ENCODE measurements at regions not wholly inside any gene's neighbourhood (a gene's known extent, or its start where the extent isn't known, plus 50 kb on each side); places are given as distances from the start of the nearest gene placed in this dataset.

DNA sequence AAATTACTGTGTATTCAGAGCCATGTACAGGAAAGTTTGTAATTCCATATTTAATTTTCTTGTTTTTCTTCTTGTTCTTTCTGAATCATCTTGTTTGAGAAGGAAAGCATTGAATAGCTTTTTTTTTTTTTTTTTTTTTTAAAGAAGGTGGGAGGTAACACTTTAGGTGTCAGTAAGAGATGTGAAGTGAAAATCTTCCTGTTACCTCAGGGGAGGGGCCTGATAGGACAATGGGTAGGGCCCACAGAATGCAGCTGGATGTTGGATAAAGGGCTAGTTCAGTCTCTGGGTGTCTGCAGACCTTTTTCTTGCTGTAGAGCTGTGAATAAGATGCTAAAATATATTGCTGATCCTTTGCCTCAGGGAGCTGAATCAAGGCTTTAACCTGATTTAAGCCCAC lies 317.4 kb downstream of the MAN2A1 start:
- Histone ChIP-seq H3K9me3 (ENCODE audit: control insufficient read depth, insufficient read depth, low read length) (no peaks in the 10 kb centered on the region), H3K27ac (ENCODE audit: low read depth, low read length) (no peak overlapping the region), H3K9ac (ENCODE audit: low read depth, low read length) (no peak overlapping the region), H3K27me3 (ENCODE audit: control insufficient read depth, insufficient read depth, low read length) (no peaks in the 10 kb centered on the region), H3K4me3 (ENCODE audit: low read depth, low read length) (no peak overlapping the region), H3K36me3 (ENCODE audit: control insufficient read depth, insufficient read depth, low read length) (no peaks in the 10 kb centered on the region), H3K4me1 (ENCODE audit: control insufficient read depth, insufficient read depth, low read length) (no peaks in the 10 kb centered on the region)

DNA sequence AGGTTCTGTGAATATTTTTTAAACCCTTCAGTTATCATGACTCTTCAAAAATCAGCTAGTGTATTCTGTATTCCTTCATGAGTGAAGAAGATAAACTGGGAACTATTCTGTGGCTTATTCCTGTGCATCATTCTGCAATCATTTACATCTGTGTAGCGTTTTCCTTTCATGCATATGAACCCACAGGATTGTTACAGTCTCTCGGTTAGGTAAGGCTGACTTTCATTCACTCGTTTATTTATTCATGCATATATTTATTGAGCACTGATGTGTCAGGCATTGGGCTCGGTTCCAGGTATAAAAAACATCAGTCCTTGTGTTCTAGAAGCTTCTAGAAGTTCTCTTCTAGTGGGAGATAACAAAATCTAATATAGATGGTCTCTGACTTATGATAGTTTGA lies 318.4 kb downstream of the MAN2A1 start:
- H3K27ac ChIP-seq (ENCODE audit: low read depth, low read length): no peak overlapping the region
- H3K9ac ChIP-seq (ENCODE audit: low read depth, low read length): no peak overlapping the region
- no peak overlapping the region for H3K4me3 ChIP-seq (ENCODE audit: low read depth, low read length)
- H3K36me3 ChIP-seq (ENCODE audit: control insufficient read depth, insufficient read depth, low read length): no peaks in the 10 kb centered on the region
- H3K4me1 ChIP-seq (ENCODE audit: control insufficient read depth, insufficient read depth, low read length): no peaks in the 10 kb centered on the region
- no peaks in the 10 kb centered on the region for H3K9me3 ChIP-seq (ENCODE audit: control insufficient read depth, insufficient read depth, low read length)
- H3K27me3 ChIP-seq (ENCODE audit: control insufficient read depth, insufficient read depth, low read length): no peaks in the 10 kb centered on the region

DNA sequence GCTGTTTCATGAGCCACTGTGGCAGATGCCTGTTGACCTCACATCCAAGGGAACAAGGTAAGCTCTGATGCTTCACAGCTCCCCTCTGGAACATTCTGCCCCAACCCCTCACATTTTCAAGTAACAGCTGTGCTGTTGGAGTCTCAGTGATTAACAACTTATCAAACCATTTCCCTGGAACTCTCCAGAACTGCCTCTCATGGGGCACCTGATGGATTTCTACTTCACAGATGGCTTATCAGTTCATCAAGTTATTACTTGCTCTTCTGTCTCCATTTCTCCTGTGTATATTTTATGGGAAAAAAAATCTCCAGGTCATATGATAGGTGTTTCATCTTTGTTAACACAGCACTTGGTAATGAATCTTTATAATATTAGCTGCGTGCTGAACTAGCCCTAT lies 322.4 kb downstream of the MAN2A1 start:
- H3K27me3 ChIP-seq (ENCODE audit: control insufficient read depth, insufficient read depth, low read length): no peaks in the 10 kb centered on the region
- H3K27ac ChIP-seq (ENCODE audit: low read depth, low read length): no peak overlapping the region
- H3K36me3 ChIP-seq (ENCODE audit: control insufficient read depth, insufficient read depth, low read length): no peaks in the 10 kb centered on the region
- no peak overlapping the region for H3K4me3 ChIP-seq (ENCODE audit: low read depth, low read length)
- H3K9ac ChIP-seq (ENCODE audit: low read depth, low read length): no peak overlapping the region
- H3K9me3 ChIP-seq (ENCODE audit: control insufficient read depth, insufficient read depth, low read length): no peaks in the 10 kb centered on the region
- no peaks in the 10 kb centered on the region for H3K4me1 ChIP-seq (ENCODE audit: control insufficient read depth, insufficient read depth, low read length)

DNA sequence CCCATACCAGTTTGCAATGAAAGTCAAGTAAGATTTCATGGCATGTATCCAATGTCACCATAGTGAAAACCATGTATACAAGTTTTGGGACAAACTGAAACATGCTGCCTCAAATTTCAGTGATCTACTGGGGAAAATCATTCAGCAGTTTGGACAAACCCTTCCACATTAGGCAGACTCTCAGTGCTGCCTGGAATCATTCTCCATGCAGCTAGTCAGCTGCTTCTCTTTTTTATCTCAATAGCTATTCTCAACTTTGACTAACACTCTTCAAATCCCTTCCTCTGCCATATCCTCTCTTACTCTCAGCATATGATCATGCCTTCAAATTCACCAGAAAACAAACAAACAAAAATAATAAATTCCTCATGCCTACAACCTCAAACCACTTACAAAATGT lies 323.3 kb downstream of the MAN2A1 start:
- no peak overlapping the region for H3K9ac ChIP-seq (ENCODE audit: low read depth, low read length)
- no peaks in the 10 kb centered on the region for H3K27me3 ChIP-seq (ENCODE audit: control insufficient read depth, insufficient read depth, low read length)
- H3K9me3 ChIP-seq (ENCODE audit: control insufficient read depth, insufficient read depth, low read length): no peaks in the 10 kb centered on the region
- H3K4me3 ChIP-seq (ENCODE audit: low read depth, low read length): no peak overlapping the region
- no peaks in the 10 kb centered on the region for H3K4me1 ChIP-seq (ENCODE audit: control insufficient read depth, insufficient read depth, low read length)
- H3K27ac ChIP-seq (ENCODE audit: low read depth, low read length): no peak overlapping the region
- H3K36me3 ChIP-seq (ENCODE audit: control insufficient read depth, insufficient read depth, low read length): no peaks in the 10 kb centered on the region

DNA sequence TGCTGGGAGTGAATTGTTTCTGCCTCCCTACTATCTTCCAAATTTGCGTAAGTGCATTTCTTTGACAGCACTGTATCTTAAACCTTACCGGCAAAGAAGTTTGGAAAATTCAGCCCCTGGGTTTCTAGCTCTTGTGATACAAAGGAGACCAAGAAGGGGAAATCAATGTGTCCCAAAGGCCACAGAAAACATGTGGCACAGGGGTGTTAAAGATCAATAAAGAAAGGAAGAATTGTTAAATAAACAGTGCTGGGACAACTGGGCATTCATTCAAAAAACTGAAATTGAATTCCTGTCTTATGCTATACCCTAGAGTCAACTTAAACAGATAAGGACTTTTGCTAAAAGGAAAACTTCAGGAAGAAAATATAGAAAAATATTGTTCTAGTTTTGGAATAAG lies 328.1 kb downstream of the MAN2A1 start:
- H3K27ac ChIP-seq (ENCODE audit: low read depth, low read length): no peak overlapping the region
- H3K4me1 ChIP-seq (ENCODE audit: control insufficient read depth, insufficient read depth, low read length): no peaks in the 10 kb centered on the region
- H3K9ac ChIP-seq (ENCODE audit: low read depth, low read length): no peak overlapping the region
- no peak overlapping the region for H3K4me3 ChIP-seq (ENCODE audit: low read depth, low read length)
- H3K27me3 ChIP-seq (ENCODE audit: control insufficient read depth, insufficient read depth, low read length): no peaks in the 10 kb centered on the region
- H3K36me3 ChIP-seq (ENCODE audit: control insufficient read depth, insufficient read depth, low read length): no peaks in the 10 kb centered on the region
- H3K9me3 ChIP-seq (ENCODE audit: control insufficient read depth, insufficient read depth, low read length): no peaks in the 10 kb centered on the region

DNA sequence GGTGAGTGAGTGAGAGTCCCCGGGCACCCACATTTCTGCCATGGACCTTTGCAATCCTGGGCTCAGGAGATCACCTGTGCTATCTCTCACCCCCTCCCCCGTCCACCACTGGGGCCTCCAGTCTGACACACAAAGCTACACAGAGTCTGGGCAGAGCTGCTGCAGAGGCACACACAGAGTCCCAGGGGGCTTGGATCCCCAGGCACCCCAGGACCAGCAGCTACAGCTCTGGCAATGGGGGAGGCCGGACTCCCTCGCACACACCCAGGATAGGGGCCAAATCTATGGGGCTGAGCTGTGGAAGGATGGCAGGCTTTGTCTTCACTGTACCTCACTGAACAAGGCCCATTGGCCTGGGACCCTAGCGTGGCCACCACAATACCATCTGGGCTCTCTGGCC lies 328.8 kb downstream of the MAN2A1 start:
- Histone ChIP-seq H3K27ac (ENCODE audit: low read depth, low read length) (no peak overlapping the region), H3K9me3 (ENCODE audit: control insufficient read depth, insufficient read depth, low read length) (no peaks in the 10 kb centered on the region), H3K36me3 (ENCODE audit: control insufficient read depth, insufficient read depth, low read length) (no peaks in the 10 kb centered on the region), H3K9ac (ENCODE audit: low read depth, low read length) (no peak overlapping the region), H3K4me1 (ENCODE audit: control insufficient read depth, insufficient read depth, low read length) (no peaks in the 10 kb centered on the region), H3K27me3 (ENCODE audit: control insufficient read depth, insufficient read depth, low read length) (no peaks in the 10 kb centered on the region), H3K4me3 (ENCODE audit: low read depth, low read length) (no peak overlapping the region)

DNA sequence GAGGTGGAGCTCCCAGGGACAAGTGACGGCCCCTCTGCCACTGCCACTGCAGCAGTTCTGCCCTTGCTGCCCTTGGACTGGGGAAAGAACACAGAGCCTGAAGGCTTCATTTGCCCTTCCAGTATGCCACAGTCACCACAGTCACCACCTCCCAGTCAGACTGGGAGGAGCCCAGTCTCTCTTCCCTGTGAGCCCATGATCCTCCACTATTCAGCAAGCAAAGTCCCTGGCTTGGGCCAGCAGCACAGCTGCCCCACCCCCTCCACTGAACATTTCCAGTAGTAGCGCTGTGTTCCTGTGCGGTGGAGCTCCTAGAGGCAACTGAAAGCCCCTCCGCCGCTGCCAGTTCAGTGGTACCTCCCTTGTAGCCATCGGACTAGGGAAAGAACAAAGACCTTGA lies 329.4 kb downstream of the MAN2A1 start:
- H3K9me3 ChIP-seq (ENCODE audit: control insufficient read depth, insufficient read depth, low read length): no peaks in the 10 kb centered on the region
- H3K36me3 ChIP-seq (ENCODE audit: control insufficient read depth, insufficient read depth, low read length): no peaks in the 10 kb centered on the region
- no peak overlapping the region for H3K27ac ChIP-seq (ENCODE audit: low read depth, low read length)
- no peaks in the 10 kb centered on the region for H3K27me3 ChIP-seq (ENCODE audit: control insufficient read depth, insufficient read depth, low read length)
- H3K4me3 ChIP-seq (ENCODE audit: low read depth, low read length): no peak overlapping the region
- H3K4me1 ChIP-seq (ENCODE audit: control insufficient read depth, insufficient read depth, low read length): no peaks in the 10 kb centered on the region
- no peak overlapping the region for H3K9ac ChIP-seq (ENCODE audit: low read depth, low read length)

DNA sequence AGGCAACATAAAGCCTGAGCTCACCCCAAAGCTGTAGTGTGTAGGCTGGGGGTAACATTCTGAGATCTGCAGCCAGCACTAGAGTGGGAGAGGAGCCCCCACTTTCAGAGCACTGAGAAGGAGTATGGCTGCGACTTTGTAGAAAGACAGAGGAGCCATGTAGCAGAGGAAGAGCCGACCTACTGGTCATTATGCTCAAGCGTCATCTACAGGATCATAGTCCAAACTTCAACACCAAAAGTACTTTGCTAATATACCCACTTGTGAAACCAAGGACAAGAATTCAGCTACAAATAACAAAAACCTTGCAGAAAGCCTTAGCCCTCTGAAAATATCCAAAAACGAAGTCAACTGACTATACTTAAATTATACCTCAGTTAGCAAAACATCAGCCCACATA lies 330.1 kb downstream of the MAN2A1 start:
- no peaks in the 10 kb centered on the region for H3K9me3 ChIP-seq (ENCODE audit: control insufficient read depth, insufficient read depth, low read length)
- no peaks in the 10 kb centered on the region for H3K27me3 ChIP-seq (ENCODE audit: control insufficient read depth, insufficient read depth, low read length)
- no peak overlapping the region for H3K27ac ChIP-seq (ENCODE audit: low read depth, low read length)
- no peak overlapping the region for H3K4me3 ChIP-seq (ENCODE audit: low read depth, low read length)
- no peaks in the 10 kb centered on the region for H3K36me3 ChIP-seq (ENCODE audit: control insufficient read depth, insufficient read depth, low read length)
- no peaks in the 10 kb centered on the region for H3K4me1 ChIP-seq (ENCODE audit: control insufficient read depth, insufficient read depth, low read length)
- no peak overlapping the region for H3K9ac ChIP-seq (ENCODE audit: low read depth, low read length)

DNA sequence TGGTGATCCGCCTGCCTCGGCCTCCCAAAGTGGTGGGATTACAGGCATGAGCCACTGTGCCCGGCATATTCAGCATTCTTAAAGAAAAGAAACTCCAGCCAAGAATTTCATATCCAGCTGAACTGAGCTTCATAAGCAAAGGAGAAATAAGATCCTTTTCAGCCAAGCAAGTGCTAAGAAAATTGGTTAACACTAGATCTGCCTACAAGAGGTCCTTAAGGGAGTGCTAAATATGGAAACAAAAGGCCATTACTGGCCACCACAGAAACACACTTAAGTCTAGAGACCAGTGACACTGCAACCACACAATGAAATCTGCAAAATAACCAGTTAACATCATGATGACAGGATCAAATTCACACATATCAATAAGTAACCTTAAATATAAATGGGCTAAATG lies 331.5 kb downstream of the MAN2A1 start:
- H3K9ac ChIP-seq (ENCODE audit: low read depth, low read length): no peak overlapping the region
- no peaks in the 10 kb centered on the region for H3K27me3 ChIP-seq (ENCODE audit: control insufficient read depth, insufficient read depth, low read length)
- no peaks in the 10 kb centered on the region for H3K36me3 ChIP-seq (ENCODE audit: control insufficient read depth, insufficient read depth, low read length)
- H3K27ac ChIP-seq (ENCODE audit: low read depth, low read length): no peak overlapping the region
- H3K4me3 ChIP-seq (ENCODE audit: low read depth, low read length): no peak overlapping the region
- no peaks in the 10 kb centered on the region for H3K4me1 ChIP-seq (ENCODE audit: control insufficient read depth, insufficient read depth, low read length)
- no peaks in the 10 kb centered on the region for H3K9me3 ChIP-seq (ENCODE audit: control insufficient read depth, insufficient read depth, low read length)

DNA sequence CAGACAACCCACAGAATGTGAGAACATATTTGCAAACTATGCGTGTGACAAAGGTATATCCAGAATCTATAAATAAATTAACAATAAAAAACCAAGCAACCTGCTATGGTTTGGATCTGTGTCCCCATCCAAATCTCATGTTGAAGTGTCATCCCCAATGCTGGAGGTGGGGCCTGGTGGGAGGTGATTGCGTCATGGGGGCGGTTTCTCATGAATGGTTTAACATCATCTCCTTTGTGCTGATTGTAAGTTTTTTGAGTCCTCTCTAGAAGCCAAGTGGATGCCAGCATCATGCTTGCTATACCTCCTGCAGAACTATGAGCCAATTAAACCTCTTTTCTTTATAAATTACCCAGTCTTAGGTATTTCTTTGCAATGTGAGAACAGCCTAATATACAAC lies 335.4 kb downstream of the MAN2A1 start:
- no peak overlapping the region for H3K9ac ChIP-seq (ENCODE audit: low read depth, low read length)
- no peaks in the 10 kb centered on the region for H3K9me3 ChIP-seq (ENCODE audit: control insufficient read depth, insufficient read depth, low read length)
- no peaks in the 10 kb centered on the region for H3K4me1 ChIP-seq (ENCODE audit: control insufficient read depth, insufficient read depth, low read length)
- H3K27ac ChIP-seq (ENCODE audit: low read depth, low read length): no peak overlapping the region
- no peaks in the 10 kb centered on the region for H3K36me3 ChIP-seq (ENCODE audit: control insufficient read depth, insufficient read depth, low read length)
- no peaks in the 10 kb centered on the region for H3K27me3 ChIP-seq (ENCODE audit: control insufficient read depth, insufficient read depth, low read length)
- no peak overlapping the region for H3K4me3 ChIP-seq (ENCODE audit: low read depth, low read length)

DNA sequence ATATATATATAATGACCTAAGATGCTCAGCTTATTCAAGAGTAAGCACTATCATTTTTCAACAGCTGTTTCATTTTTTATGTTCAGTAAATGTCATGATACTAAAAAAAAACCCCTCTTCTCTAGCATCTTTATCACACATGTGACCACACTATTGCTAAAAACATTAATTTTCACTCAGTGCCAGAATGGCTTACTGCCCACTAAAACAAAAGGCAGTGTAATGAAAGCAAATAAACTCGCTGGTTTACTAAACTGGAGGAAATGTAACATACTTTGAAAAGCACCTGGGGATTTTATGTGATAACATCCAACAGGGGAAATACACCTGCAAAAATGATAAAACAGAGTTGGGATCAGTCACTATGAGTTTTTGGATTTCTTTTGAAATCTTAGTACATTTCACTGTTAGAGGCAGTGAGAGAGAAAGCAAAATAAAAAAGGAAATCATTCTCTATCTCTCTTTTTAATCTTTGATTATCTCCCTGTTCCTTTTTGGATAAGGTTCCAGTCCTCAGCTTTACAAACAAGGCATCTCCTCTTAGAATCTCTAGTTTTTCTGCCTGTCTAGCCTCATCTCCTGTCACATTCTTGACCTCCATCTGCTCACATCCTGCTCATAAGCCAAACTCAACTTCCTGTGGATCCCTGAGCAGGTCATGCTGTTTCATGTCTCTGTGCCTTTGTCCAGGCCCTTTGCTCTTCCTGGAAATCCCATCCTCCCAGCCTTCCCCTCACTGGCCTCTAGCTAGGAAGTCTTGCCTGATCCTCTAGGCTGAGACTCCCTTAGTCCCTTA lies 338.0 kb downstream of the MAN2A1 start:
- no peak overlapping the region for H3K27ac ChIP-seq (ENCODE audit: low read depth, low read length)
- H3K9me3 ChIP-seq (ENCODE audit: control insufficient read depth, insufficient read depth, low read length): no peaks in the 10 kb centered on the region
- H3K9ac ChIP-seq (ENCODE audit: low read depth, low read length): no peak overlapping the region
- H3K36me3 ChIP-seq (ENCODE audit: control insufficient read depth, insufficient read depth, low read length): no peaks in the 10 kb centered on the region
- H3K4me3 ChIP-seq (ENCODE audit: low read depth, low read length): no peak overlapping the region
- H3K27me3 ChIP-seq (ENCODE audit: control insufficient read depth, insufficient read depth, low read length): no peaks in the 10 kb centered on the region
- H3K4me1 ChIP-seq (ENCODE audit: control insufficient read depth, insufficient read depth, low read length): peaks cover 8% of the 10 kb centered on the region; the same call in 1 of the 2 replicates

All from HUES48 (cell line).